HuH-7 (cell line): ENCODE measurements at regions not wholly inside any gene's neighbourhood (a gene's known extent, or its start where the extent isn't known, plus 50 kb on each side); places are given as distances from the start of the nearest gene placed in this dataset.

Source experiments
- DNase-seq: peaks from one replicate; pipeline ENCODE4 v3.0.0; 2011; ENCODE audit warnings: low spot score

- no peak for DNase-seq
Observed at GRCh38 chr12:102781117-102781516, 135.9 kb downstream of the PAH start.

- no peak for DNase-seq
Observed at GRCh38 chr12:102776041-102776440, 141.0 kb downstream of the PAH start.

DNA sequence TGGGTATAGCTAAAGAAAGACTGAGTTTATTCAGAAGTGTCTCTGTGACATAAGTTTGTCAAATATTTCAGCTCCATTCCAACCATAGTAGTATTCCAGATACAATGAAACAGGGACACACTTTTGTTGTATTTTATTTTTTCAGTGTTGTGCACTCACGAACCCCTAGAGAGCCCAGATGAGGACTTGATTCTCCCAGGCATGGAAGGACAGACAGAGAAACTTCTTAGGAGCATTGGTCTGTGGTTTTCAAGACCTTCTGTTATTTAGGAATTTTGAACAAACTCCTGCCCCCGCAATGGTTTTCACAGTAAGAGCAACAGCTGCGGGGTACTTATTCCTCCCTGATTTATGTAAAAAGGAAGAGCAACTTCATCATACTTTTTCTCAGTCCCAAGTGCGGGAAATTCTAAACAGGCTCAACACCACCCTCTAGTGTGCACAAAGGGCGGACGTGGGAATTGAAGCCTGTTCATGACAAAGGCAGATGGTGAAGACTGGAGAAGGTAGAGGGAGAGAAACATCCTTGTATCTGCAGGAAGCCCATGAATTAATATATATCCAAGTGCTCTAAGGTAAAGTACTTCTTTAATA lies 147.6 kb downstream of the PAH start:
- DNase-seq = peak; percentile 34

DNA sequence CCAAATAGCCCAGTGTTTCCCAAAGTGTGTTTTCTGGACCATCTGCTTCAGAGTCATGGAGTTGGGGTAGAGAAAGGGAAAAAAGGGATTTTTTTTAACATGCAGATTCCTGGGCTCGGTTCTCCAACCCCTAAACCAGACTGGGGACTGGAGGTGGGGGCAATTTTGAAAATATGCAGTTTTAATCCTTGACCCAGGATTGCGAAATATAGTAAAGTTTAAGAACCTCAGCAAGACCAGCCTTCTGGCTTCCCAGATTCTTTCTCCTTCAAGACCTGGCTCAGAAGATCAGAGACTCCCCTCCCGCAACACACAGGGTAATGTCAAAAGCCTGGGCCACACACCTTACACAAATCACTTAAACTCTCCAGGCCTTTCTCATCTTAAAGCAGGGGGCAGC lies 150.1 kb downstream of the PAH start:
- no peak for DNase-seq

GRCh38 chr12:102765736-102766135 lies 151.3 kb downstream of the PAH start:
- no peak for DNase-seq

GRCh38 chr12:102763471-102763870 lies 153.6 kb downstream of the PAH start:
- no peak for DNase-seq

DNA sequence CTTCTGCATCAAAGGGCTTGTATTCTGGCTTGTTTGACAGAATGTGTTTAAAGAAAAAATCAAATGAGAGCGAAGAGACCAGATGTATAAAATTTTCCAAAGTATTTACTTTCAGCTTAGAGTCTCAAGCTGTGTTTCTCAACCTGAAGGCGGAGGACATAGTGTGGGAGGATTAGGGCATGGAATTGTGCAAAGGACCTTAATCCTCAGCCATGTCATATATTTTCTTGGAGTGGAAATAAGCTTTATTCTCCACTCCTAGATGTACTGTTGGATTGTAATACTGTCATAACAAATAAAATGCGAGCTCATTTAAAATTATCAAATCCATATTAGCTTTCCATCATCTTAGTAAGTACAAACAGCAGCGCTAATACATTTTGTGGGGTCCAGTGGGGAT lies 154.0 kb downstream of the PAH start:
- no peak for DNase-seq

DNA sequence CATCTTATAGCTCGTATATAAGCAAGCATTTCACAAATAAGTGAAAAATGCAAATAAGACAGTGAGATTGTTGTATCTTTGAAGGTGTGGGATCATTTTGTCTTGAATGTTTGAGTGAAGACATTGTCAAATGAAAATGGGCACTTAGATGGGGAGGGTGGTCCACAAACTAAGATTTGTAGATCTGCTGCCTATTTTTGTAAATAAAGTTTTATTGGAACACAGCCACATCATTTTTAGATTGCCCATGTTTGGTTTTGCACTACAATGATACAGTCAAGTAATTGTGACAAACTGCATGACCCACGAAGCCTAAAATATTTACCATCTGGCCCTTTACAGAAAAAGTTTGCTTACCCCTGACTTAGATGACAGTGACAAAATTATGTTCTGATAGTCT lies 156.7 kb downstream of the PAH start:
- no peak for DNase-seq

- DNase-seq = no peak
Observed at GRCh38 chr12:102759466-102759865, 157.6 kb downstream of the PAH start.

- no peak for DNase-seq
Observed at GRCh38 chr12:102757882-102758226, 159.2 kb downstream of the PAH start.

GRCh38 chr12:102757154-102757881 lies 159.7 kb downstream of the PAH start:
- DNase-seq = no peak

DNA sequence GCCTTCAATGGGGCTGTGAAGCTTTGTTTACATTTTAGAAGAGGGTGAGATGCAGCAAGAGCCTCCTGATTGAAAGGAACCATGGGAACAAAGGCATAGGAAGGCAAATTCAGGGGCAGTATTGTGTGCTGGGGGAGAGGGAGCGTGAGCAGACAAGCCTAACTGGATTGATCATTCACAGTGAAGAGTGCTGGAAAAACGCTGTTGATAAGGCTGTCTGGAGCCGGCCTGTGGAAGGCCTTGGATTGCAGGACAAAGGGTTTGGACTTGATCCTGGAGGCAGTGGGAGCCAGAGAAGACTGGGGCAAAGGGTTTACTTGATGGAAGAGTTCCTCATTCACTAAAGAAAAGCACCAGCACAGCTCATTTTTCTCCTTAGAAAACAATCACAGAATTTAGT lies 160.5 kb downstream of the PAH start:
- no peak for DNase-seq

GRCh38 chr12:102755266-102755665 lies 161.8 kb downstream of the PAH start:
- DNase-seq = no peak

DNA sequence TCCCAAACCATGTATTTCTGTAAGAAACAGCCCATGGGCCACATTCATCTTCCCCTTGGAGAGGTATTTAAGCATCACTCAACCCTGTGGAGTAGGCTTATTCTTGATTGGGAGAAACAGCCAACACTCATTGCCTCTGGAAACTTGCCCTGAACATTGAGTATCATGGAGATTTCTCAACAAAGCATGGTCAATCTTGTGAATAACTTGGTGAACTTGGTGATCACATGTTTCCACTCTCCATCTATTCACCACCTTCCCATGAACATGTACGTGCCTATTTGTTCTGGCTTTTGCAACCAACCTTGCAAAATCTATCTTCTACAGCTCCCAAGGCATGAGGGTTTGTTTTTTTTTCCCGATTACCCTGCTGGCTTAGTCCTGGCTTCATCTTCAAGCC lies 163.2 kb downstream of the PAH start:
- no peak for DNase-seq

GRCh38 chr12:102748704-102749103 lies 168.3 kb downstream of the PAH start:
- no peak for DNase-seq

DNA sequence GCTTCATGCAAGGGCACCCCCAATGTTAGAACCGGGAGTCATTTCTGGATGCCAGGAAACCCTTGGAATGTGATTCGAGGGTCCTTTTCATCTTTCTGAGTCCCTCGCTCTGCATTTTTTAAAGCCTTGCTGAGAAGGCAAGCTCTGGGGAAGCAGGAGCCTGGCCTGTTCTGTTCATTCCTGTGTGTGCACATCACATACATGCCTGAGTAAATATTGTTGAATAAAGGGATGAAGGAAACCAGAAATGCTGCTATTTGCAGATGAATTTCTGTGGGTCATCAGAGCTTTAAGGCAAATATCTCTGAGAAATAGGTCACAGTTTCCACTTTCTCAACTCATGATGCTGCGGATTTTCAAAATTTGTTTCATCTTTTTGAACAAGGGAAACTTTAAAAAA lies 170.1 kb downstream of the PAH start:
- DNase-seq = no peak

DNA sequence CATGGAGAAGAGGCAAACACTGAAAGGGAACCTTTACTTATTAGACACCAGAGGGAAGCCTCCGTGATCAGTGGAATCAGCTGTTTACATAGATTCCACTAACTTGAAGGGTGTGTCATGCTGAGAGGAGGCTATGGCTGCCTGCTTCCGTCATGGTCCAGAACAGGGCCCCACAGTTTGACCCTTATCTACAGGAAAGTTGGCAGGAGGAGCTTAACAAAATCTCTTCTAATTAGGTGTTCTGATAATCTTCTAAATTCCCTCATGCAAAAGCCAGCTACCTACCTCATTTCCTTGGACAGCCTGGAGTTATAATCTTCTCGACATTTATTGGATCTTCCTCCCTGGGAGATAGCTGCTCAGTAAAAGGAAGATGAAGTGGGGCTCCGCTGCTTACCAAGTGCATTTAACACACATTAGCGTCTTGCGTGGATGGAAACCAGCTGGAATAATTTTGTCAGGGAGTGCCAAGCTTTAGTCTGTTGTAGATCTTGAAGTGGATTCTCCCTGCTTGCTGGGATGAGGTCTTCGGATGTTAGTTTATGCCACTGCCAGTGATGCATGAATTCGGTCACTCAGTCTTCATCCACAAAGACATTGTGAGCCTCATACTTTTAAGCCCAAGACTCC lies 171.0 kb downstream of the PAH start:
- no peak for DNase-seq

DNA sequence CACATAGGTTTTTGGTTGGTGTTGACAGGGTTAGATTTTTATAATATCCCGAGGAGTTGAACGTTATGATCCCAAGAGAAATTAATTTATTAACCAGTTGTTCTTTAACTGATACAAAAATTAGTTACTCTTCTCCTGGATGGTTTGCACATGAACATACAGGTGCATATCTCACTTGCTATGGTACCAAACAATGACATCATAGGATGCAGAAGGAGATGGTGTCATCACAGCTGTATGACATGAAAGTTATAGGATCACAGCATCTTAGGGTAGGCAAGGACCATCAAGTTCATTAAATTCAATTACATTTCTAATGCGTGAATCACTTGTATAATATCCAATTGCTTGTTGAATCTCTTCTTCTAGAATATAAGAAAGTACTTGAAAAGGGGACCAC lies 175.8 kb downstream of the PAH start:
- DNase-seq = no peak

- no peak for DNase-seq
Observed at GRCh38 chr12:102740141-102740955, 176.7 kb downstream of the PAH start.

DNA sequence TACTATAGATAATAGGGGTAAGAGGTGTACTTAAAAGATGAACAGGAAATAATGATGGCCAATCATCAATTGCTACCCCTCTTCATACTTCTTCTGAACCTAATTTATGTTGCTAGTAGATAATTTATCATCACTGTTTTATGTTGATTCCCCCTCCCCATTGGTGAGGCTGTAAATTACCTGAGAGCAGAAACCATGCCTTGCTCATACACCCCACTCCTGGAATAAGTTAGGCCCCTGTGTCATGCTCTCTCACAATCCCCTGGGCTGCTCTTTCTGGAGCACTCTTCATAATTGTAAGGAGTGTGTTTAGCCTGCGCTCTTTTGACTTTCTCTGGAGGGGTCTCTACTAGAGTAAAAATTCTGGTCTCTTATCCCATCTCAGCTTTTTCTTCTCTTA lies 180.7 kb downstream of the PAH start:
- no peak for DNase-seq

DNA sequence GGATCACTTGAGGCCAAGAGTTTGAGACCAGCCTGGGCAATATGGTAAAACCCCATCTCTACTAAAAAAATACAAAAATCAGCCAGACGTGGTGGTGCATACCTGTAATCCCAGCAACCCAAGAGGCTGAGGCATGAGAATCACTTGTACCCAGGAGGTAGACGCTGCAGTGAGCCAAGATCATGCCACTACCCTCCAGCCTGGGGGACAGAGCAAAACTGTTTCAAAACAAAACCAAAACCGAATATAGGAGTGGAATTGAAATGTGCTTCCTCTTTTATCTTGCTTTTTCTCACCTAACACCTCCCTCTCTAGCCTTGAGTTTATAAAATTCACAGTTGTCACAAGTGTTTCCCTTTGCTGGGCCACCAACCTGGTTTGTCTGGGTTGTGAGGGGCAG lies 181.9 kb downstream of the PAH start:
- no peak for DNase-seq

- DNase-seq = peak; percentile 8
Observed at GRCh38 chr12:102730996-102731395, 186.0 kb downstream of the PAH start.
